IPS-18a (cell line): ENCODE measurements at regions not wholly inside any gene's neighbourhood (a gene's known extent, or its start where the extent isn't known, plus 50 kb on each side); places are given as distances from the start of the nearest gene placed in this dataset.
"Not testable (repeated sequence)": the region's sequence is repeated elsewhere in the genome, so short reads cannot be mapped to it uniquely, and the experiment has no call there.

Experiments
- H3K27ac ChIP-seq: one replicate; pipeline ENCODE4 v1.5.1; 2013; ENCODE audit warnings: low read length
- H3K27me3 ChIP-seq: one replicate; pipeline ENCODE4 v1.6.1; 2013; ENCODE audit warnings: mild to moderate bottlenecking, low read length; ENCODE audit not compliant: control insufficient read depth, insufficient read depth
- H3K36me3 ChIP-seq: one replicate; pipeline ENCODE4 v1.6.1; 2013; ENCODE audit warnings: low read depth, low read length; ENCODE audit not compliant: control insufficient read depth
- H3K4me1 ChIP-seq: one replicate; pipeline ENCODE4 v1.6.1; 2013; ENCODE audit warnings: low read depth, low read length; ENCODE audit not compliant: control insufficient read depth
- H3K4me3 ChIP-seq: one replicate; pipeline ENCODE4 v1.5.1; 2013; ENCODE audit warnings: low read length
- H3K9ac ChIP-seq: one replicate; pipeline ENCODE4 v1.6.1; 2013; ENCODE audit warnings: mild to moderate bottlenecking, low read length, moderate library complexity
- H3K9me3 ChIP-seq: one replicate; pipeline ENCODE4 v1.6.1; 2013; ENCODE audit warnings: low read depth, low read length; ENCODE audit not compliant: control insufficient read depth

DNA sequence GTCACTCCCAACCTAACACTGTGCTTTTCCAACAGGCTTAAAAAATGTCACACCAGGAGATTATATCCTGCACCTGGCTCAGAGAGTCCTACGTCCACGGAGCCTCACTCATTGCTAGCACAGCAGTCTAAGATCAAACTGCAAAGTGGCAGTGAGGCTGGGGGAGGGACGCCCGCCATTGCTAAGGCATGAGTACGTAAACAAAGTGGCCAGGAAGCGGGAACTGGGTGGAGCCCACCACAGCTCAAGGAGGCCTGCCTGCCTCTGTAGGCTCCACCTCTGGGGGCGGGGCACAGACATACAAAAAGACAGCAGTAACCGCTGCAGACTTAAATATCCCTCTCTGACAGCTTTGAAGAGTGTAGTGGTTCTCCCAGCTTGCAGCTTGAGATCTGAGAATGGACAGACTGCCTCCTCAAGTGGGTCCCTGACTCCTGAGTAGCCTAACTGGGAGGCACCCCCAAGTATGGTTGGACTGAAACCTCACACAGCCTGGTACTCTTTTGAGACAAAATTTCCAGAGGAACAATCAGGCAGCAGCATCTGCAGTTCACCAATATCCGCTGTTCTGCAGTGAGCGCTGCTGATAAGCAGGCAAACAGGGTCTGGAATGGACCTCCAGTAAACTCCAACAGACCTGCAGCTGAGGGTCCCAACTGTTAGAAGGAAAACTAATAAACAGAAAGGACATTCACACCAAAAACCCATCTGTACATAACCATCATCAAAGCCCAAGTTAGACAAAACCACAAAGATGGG lies 2986.4 kb upstream of the OR11H1 start:
- H3K4me3 ChIP-seq, H3K27ac ChIP-seq, H3K9ac ChIP-seq, H3K9me3 ChIP-seq, H3K4me1 ChIP-seq, H3K27me3 ChIP-seq, H3K36me3 ChIP-seq: not testable (repeated sequence)

DNA sequence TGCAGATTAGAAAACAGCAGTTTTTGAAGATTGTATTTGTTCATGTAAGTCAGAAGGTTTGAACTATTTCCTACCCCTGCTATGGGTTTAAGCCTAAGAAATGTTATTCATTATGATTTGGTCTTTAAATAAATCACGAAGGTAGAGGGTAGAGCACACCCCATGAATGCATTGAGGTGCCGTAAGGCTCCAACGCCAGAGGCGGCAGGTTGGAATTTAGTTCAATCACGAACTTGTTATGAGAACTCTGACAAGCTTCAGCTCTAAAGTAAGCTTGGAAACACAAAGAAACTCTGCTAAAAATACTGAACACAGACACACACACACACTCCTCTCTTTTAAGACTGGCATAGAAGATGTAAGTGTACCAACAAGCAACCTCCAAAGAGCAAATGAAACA lies 2974.6 kb upstream of the OR11H1 start:
- not testable (repeated sequence) for H3K4me3 ChIP-seq

DNA sequence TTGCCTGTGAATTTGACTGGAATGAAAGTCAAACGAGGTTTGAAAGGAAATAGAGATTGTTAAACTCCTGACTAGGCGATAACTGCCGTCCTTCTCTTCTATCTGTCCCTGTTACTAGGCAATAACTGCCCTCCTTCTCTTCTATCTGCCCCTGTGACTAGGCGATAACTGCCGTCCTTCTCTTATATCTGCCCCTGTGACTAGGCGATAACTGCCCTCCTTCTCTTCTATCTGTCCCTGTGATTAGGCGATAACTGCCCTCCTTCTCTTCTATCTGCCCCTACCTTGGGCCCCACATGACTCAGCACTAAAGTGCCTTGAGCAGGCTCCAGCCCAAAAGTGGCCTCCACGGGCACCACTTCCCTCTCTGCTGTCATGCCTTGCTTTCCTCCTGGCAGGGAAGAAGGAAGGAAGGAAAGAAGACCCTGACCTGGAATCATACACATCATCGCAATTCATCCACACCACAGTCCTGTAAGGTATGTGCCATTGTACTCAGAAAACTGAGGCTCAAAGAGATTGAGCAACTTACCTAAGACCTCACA lies 2973.3 kb upstream of the OR11H1 start:
- not testable (repeated sequence) for H3K9ac ChIP-seq, H3K27me3 ChIP-seq, H3K4me1 ChIP-seq, H3K4me3 ChIP-seq, H3K27ac ChIP-seq, H3K9me3 ChIP-seq, H3K36me3 ChIP-seq

More for the DNA sequence above, 2974.6 kb upstream of the OR11H1 start:
- H3K36me3 ChIP-seq, H3K4me1 ChIP-seq, H3K27me3 ChIP-seq, H3K9ac ChIP-seq, H3K27ac ChIP-seq, H3K9me3 ChIP-seq: not testable (repeated sequence)

DNA sequence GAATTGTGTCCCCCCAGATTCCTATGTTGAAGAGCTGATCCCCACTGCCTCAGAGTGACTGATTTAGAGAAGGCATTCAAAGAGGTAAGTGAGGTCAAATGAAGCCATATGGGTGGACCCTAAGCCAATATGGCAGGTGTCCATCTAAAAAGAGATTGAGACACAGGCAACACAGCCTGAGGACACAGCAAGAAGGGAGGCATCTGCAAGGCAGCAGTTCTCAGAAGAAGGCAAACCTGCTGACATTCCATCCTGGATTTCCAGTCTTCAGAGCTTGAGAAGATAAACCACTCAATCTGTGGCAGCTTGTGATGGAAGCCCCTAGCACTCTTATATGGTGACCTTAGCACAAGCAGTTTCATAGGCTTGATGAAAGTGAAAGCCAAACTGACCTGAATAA lies 2956.5 kb upstream of the OR11H1 start:
- not testable (repeated sequence) for H3K27ac ChIP-seq, H3K36me3 ChIP-seq

DNA sequence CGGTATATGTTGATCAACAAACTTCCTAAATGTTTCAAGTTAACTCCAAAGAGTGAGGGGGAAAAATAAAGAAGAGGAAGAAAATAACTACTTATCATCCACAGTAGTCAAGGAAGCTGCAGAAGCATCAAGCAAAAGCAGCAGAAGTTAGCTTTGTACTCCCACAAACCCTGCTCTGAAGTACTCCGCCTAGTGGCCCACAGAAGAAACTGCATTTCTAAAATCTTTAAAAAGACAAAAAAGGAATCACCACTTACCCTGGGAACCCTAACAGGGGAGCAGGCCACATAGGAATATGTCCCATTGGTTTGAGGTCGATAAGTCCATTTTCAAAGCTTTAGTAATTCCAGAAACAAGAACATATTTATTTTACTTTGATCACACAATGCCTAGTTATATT lies 2948.3 kb upstream of the OR11H1 start:
- not testable (repeated sequence) for H3K36me3 ChIP-seq, H3K27ac ChIP-seq, H3K4me3 ChIP-seq, H3K27me3 ChIP-seq, H3K4me1 ChIP-seq, H3K9me3 ChIP-seq, H3K9ac ChIP-seq

More for the DNA sequence above, 2956.5 kb upstream of the OR11H1 start:
- H3K27me3 ChIP-seq, H3K4me1 ChIP-seq, H3K9me3 ChIP-seq, H3K4me3 ChIP-seq, H3K9ac ChIP-seq: not testable (repeated sequence)

DNA sequence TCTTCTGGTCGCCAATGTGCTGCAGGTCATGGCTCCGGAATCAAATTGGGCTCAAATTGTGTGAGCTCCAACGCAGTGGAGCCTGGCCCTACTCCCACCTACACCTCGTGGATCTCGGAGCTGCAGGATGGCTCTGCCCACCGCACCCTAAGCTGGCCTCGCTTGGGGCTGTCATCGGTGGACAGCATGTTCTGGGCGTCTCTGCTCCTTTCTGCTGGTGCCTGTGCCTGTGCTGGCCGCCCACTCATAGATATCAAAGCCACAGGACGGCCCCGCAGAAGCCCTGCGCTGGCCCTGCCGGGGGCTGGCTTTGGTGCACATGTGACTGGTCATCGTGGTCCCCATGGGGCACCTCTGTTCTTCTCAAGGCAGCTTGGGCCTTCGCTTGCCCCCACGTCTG lies 2943.5 kb upstream of the OR11H1 start:
- H3K27me3 ChIP-seq, H3K4me3 ChIP-seq, H3K9me3 ChIP-seq, H3K27ac ChIP-seq, H3K9ac ChIP-seq, H3K4me1 ChIP-seq, H3K36me3 ChIP-seq: not testable (repeated sequence)

DNA sequence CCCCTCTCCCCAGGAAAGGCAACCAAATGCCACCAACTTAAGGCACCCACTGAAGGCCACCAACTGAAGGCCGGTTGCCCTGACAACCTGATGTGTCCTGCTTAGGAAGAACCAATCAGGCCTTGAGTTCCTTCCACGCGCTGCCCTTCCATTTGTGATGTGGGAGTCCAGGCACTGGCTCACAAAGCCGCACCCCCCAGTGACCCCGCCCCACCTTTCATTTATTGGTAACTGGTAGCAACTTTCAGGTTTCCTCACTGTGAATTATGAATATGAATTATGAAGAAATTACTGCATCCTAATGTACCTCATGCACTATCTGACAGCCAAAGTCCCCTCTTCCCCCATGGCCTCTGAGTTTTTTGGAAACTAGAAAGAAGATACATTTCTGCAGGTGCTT lies 2943.1 kb upstream of the OR11H1 start:
- not testable (repeated sequence) for H3K4me3 ChIP-seq, H3K9ac ChIP-seq, H3K36me3 ChIP-seq, H3K9me3 ChIP-seq, H3K4me1 ChIP-seq, H3K27me3 ChIP-seq, H3K27ac ChIP-seq

DNA sequence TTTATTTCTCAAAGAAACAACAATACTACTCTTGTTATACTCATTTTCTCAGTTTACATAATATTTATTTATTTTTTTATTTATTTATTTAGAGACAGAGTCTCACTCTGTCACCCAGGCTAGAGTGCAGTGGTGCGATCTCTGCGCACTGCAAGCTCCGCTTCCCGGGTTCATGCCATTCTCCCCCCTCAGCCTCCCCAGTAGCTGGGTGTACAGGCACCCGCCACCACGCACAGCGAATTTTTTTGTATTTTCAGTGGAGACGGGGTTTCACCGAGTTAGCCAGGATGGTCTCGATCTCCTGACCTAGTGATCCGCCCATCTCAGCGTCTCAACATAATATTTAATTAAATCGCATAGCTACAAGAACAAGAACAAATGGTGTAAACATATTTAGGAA lies 2932.3 kb upstream of the OR11H1 start:
- H3K27ac ChIP-seq, H3K27me3 ChIP-seq, H3K36me3 ChIP-seq, H3K9ac ChIP-seq, H3K4me3 ChIP-seq, H3K4me1 ChIP-seq: not testable (repeated sequence)
- peaks cover 67% of the 10 kb centered on the region for H3K9me3 ChIP-seq

DNA sequence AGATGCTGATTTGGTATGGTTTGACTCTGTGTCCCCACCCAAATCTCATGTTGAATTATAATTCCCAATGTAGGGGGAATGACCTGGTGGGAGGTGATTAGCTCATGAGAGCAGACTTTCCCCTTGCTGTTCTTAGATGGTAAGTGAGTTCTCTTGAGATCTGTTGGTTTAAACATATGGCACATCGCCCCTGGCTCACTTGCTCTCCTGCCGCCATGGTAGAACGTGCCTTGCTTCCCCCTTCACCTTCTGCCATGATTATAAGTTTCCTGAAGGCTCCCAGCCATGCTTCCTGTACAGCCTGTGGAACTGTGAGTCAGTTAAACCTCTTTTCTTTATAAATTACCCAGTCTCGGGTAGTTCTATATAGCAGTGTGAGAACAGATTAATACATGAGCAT lies 2930.2 kb upstream of the OR11H1 start:
- H3K36me3 ChIP-seq, H3K27ac ChIP-seq, H3K9ac ChIP-seq, H3K4me1 ChIP-seq, H3K4me3 ChIP-seq, H3K27me3 ChIP-seq: not testable (repeated sequence)
- peaks cover 58% of the 10 kb centered on the region for H3K9me3 ChIP-seq

DNA sequence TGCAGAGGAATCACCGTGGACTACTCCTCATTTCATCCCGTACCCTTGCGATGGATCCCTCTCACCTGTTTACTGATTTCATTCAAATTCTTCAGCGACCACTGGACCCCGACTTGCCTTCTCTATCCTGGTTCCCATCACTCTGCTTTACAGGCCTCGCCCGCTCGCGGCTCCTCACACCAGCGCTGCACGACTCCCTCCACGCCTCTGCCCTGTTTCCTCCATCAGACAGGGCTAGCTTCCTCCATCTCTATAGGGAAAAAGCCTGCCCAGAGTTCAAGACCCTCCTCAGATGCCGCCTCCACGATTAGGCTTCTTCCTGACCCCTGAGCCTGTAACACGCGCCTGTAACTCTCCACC lies 2926.5 kb upstream of the OR11H1 start:
- H3K4me1 ChIP-seq, H3K36me3 ChIP-seq, H3K27ac ChIP-seq, H3K27me3 ChIP-seq, H3K9ac ChIP-seq, H3K4me3 ChIP-seq: not testable (repeated sequence)
- peaks cover 70% of the 10 kb centered on the region for H3K9me3 ChIP-seq

DNA sequence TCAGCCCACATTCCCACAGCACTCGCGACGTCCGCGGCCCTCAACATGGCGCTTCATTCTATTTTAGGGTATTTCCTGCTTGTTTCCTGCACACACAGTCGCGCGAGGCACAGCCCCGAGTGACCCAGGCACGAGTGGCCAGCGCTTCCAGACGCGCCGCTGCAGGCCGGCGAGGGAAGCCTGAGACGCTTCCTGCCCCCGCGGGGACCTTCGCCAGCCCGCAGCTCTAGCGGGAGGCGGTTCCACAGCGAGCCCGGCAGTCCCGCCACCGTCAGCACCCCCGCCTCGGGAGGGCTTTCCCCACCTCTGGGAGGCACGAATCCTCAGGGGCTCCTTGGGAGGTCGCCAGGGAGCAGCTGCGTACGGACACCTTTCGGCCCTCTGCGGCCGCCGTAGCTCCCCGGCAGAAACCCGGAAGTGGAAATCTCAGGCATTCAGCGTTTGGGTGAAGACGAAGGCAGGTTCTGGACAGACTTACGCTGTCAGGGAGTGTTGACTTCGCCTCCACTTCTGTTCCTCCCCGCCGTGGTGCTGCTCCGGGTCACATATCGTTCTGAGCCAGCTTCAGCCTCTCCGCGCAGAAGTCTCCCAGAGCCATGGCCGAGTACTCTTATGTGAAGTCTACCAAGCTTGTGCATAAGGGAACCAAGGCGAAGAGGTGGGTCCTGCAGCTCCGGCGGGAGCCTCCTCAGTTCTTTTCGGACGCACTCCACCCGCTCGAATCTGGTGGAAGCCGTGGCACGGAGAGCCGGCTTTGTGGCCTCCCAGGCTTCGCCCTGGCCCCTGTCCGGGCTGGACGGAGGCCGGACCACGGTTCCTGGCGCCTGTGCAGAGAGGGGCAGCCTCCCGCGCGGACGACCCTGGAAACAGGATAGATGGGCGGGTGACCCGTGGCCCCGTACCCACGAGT lies 2925.9 kb upstream of the OR11H1 start:
- Histone ChIP-seq H3K27ac (no peak overlapping the region), H3K4me1 (no peaks in the 10 kb centered on the region), H3K4me3 (no peak overlapping the region), H3K9ac (no peak overlapping the region), H3K27me3 (no peaks in the 10 kb centered on the region), H3K9me3 (peaks cover 74% of the 10 kb centered on the region), H3K36me3 (no peaks in the 10 kb centered on the region)

DNA sequence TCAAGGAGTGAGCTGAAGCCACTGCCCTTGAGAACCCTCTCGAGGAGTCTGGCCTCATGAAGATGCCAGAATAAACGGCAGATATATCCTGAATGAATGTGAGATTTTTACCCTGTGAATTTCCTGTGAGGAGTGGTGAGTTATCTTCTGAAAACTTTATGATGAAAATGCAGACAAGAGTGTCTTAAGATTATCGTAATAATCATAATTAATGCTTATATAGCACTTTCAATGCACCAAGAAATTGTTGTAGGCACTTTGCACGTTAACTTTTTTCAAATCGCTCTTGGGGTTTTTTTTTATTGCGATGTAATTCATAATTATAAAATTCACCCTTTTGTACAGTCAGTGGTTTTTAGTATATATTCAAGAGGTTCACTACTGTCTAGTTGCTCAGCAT lies 2924.6 kb upstream of the OR11H1 start:
- H3K36me3 ChIP-seq, H3K4me3 ChIP-seq, H3K27ac ChIP-seq, H3K27me3 ChIP-seq, H3K4me1 ChIP-seq, H3K9ac ChIP-seq: not testable (repeated sequence)
- peaks cover 76% of the 10 kb centered on the region for H3K9me3 ChIP-seq
